ENCODE measurements at regions not wholly inside any gene's neighbourhood (a gene's known extent, or its start where the extent isn't known, plus 50 kb on each side); places are given as distances from the start of the nearest gene placed in this dataset.

DNA sequence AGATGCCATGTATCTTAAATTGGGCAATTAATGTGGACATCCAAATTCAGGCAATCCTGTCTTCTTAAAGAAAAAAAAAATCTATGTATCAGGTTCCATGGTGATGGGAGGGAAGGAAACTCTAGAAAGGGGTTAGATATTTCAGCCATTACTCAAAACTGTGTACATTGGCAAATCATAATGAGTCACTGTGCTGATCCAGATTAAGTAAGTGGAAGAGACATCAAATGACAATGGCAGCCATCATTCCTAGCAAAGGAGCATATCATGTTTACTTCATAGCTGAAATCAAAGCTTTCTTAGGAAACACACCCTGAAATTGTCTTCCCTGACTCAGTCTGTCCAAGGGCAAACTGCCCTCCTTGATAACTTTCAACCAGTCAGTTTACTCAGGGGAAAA lies 713.3 kb upstream of the GBE1 start:
- TF ChIP-seq POLR2A (IDR thresholded peaks at IDR 0.05; ENCODE audit: low read depth, low read length) (no peak), SPI1 (IDR thresholded peaks at IDR 0.05; ENCODE audit: low read depth, low read length) (no peak), TAF1 (IDR thresholded peaks at IDR 0.05; ENCODE audit: low read depth, low read length) (no peak), PAX5 (IDR thresholded peaks at IDR 0.05; ENCODE audit: insufficient read depth, low read length, severe bottlenecking) (no peak), POLR2AphosphoS5 (IDR thresholded peaks at IDR 0.05; ENCODE audit: low read depth, low read length) (no peak), POU2F2 (IDR thresholded peaks at IDR 0.05; ENCODE audit: low read depth, low read length) (no peak)

Data from GM12891 (cell line).